GM10266 (cell line): ENCODE measurements at regions not wholly inside any gene's neighbourhood (a gene's known extent, or its start where the extent isn't known, plus 50 kb on each side); places are given as distances from the start of the nearest gene placed in this dataset.

ENCODE experiments used
- DNase-seq: peaks from one replicate; pipeline ENCODE4 v3.0.0; 2012; ENCODE audit errors: extremely low spot score
- CTCF ChIP-seq: IDR thresholded peaks from 2 replicates; pipeline ENCODE4 v1.5.1; 2012; ENCODE audit warnings: mild to moderate bottlenecking, low read depth; ENCODE audit not compliant: control insufficient read depth, insufficient read depth; ENCODE audit errors: missing control alignments

GRCh38 chr1:61627365-61627764 is 97.6 kb downstream of the TM2D1 start:
- no peak for DNase-seq
- no peak for TF ChIP-seq CTCF

DNA sequence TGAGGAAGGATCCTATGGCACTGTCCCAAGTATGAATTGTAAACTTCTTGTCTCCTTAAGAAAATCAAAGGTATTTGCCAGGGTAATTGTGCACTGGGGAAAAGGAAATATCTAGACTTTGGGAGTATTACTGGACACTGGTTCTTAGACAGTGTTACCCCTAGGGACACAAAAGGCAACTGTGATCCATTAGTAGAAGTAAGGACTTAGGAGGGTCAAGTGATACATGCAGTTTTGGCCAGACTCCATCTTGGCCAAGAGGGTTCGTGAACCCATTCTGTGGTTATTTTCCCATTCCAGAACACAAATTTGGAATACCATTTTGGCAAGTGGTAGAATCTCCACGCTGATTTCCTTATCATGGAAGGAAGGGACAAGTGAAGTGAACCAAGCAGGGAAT is 98.1 kb downstream of the TM2D1 start:
- no peak for DNase-seq

GRCh38 chr1:61623852-61624251 is 101.1 kb downstream of the TM2D1 start:
- TF ChIP-seq CTCF: no peak
- DNase-seq: no peak

More for the DNA sequence above, 98.1 kb downstream of the TM2D1 start:
- TF ChIP-seq CTCF: no peak

DNA sequence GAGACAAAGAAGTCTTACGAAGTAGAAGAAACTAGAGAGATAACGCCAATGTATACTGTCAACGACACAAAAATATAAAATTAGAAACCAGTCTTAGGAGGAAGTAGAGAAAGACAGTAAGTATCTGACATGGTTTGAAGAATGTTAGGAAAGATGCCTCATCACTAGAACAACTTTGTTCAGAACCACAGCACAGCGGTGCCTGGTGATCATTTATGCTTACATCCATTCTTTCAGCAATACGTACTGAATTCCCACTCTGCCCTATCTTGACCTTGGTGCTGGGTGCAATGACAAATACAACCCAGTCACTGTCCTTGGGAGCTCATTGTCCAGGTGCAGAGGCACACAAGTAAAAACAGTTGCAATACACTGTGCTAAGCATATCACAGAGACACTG is 104.4 kb downstream of the TM2D1 start:
- TF ChIP-seq CTCF: no peak
- no peak for DNase-seq

DNA sequence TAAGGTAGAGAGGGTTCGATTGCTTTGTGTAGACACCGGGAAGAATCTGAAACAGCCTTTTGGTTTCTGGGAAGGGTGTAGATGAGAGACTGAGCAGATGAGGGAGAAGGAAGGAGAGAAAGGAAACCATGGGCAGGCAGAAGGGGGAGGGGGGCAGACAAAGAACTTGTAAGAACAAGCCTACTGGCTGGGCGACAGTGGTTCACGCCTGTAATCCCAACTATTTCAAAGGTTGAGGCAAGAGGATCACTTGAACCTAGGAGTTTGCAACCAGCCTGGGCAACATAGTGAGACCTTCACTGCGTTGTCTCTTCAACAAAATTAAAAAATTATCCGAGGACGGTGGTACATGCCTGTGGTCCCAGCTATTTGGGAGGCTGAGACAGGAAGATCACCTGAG is 106.2 kb downstream of the TM2D1 start:
- no peak for TF ChIP-seq CTCF
- DNase-seq: no peak

DNA sequence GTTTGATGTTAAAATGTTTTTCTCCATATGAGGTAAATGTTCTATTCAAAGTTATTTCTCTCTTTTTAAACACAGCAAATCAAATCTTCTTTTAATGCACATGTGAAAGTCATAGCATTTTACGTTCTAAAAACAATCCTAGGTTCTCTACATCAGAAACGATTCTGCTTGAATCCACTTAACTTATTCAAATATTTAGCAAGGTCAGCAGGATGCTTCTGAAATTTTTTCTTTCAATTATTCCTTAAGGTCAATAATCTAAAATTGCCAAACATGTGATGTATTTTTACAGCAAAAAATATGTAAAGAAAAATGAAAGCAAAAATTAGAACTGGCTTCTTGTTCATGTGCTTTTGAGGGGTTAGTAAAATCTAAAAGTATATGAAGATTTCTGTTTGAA is 106.7 kb downstream of the TM2D1 start:
- no peak for TF ChIP-seq CTCF
- DNase-seq: no peak

DNA sequence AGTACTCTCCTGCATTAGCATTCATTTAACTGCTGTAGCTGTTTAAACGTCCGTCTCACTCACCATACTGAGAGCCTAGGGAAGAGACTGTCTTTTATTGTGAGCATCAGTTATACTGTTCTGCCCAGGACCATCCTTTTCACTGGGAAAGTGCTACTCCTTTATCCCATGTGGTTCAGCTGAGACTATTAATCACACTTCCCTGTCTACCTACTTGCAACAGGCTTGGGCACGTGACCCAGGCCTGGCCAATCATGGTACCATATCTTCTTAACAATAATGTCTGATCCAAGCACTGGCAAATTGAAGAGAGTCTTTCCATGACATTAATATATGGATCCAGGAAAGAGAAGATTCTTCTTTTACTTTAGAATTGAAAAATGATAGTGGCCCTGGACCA is 108.1 kb downstream of the TM2D1 start:
- no peak for TF ChIP-seq CTCF
- no peak for DNase-seq
